ENCODE measurements at regions not wholly inside any gene's neighbourhood (a gene's known extent, or its start where the extent isn't known, plus 50 kb on each side); places are given as distances from the start of the nearest gene placed in this dataset.

DNA sequence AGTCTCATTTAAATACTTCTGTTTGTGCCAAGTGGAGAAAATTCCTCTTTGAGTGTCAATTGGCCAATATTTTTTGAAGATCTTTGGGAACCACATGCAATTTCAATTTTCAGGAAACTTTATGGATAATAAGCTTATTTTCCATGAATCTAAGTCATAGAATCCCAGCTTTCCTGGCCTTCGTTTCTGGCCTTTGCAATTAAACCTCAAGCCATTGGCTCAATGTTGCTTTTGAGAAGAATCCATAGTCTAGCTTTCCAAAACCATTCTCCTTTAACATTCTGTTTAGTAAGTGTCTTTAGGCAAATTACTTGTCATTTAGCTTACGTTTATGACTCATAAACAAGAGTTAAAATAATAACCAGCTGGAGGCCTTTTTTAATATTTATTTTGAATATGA, 145.0 kb upstream of the FTMT start:
- TF ChIP-seq CTCF (IDR thresholded peaks at IDR 0.05) (no peak), POLR2A (IDR thresholded peaks at IDR 0.05) (no peak)

Measured in testis (tissue), 2 donors.